ENCODE measurements at regions not wholly inside any gene's neighbourhood (a gene's known extent, or its start where the extent isn't known, plus 50 kb on each side); places are given as distances from the start of the nearest gene placed in this dataset.
A peak's percentile ranks its signal among the peaks of the same experiment; 100 is the strongest.

GRCh38 chr4:74621616-74622015, 172.7 kb downstream of the BTC start:
- no peak overlapping the region for H3K27ac ChIP-seq
- H3K27me3 ChIP-seq: no peaks in the 10 kb centered on the region
- no peaks in the 10 kb centered on the region for H3K36me3 ChIP-seq
- H3K9me3 ChIP-seq: no peaks in the 10 kb centered on the region
- H3K4me3 ChIP-seq (replicated peaks in 1 of 3): no peak overlapping the region
- no peak for DNase-seq
- TF ChIP-seq CTCF (IDR thresholded peaks at IDR 0.05): no peak
- TF ChIP-seq POLR2A (IDR thresholded peaks at IDR 0.05): no peak
- H3K4me1 ChIP-seq: no peaks in the 10 kb centered on the region
- intact Hi-C loops (cut with DNase I): no loop called here

- no peak overlapping the region for H3K27ac ChIP-seq
Measured at GRCh38 chr4:74623041-74623440, 171.3 kb downstream of the BTC start.

GRCh38 chr4:74624351-74625151, 169.8 kb downstream of the BTC start:
- Histone ChIP-seq H3K4me1 (no peaks in the 10 kb centered on the region), H3K4me3 (replicated peaks in 1 of 3) (no peak overlapping the region), H3K27ac (no peak overlapping the region), H3K27me3 (no peaks in the 10 kb centered on the region), H3K36me3 (no peaks in the 10 kb centered on the region), H3K9me3 (no peaks in the 10 kb centered on the region)
- no peak for DNase-seq
- no peak for TF ChIP-seq POLR2A (IDR thresholded peaks at IDR 0.05)
- no peak for TF ChIP-seq CTCF (IDR thresholded peaks at IDR 0.05)
- WGBS, 2 donors: 66 to 67% methylated on average over 5 of the region's 5 CpGs
- intact Hi-C loops (cut with DNase I): no loop called here

More at GRCh38 chr4:74623041-74623440, 171.3 kb downstream of the BTC start:
- Histone ChIP-seq H3K4me3 (replicated peaks in 1 of 3) (no peak overlapping the region), H3K36me3 (no peaks in the 10 kb centered on the region), H3K27me3 (no peaks in the 10 kb centered on the region), H3K9me3 (no peaks in the 10 kb centered on the region), H3K4me1 (no peaks in the 10 kb centered on the region)
- TF ChIP-seq POLR2A (IDR thresholded peaks at IDR 0.05) (no peak), CTCF (IDR thresholded peaks at IDR 0.05) (peak in 3 of 6 experiments; percentile 32 to 46 (median 41))
- DNase-seq: no peak
- intact Hi-C loops (cut with DNase I): no loop called here
- 41 to 49% methylated on average over 3 of the region's 3 CpGs for WGBS, 2 donors

GRCh38 chr4:74625981-74626380, 168.3 kb downstream of the BTC start:
- TF ChIP-seq CTCF (IDR thresholded peaks at IDR 0.05) (no peak), POLR2A (IDR thresholded peaks at IDR 0.05) (no peak)
- DNase-seq: no peak
- Histone ChIP-seq H3K27me3 (no peaks in the 10 kb centered on the region), H3K4me1 (no peaks in the 10 kb centered on the region), H3K9me3 (no peaks in the 10 kb centered on the region), H3K27ac (no peak overlapping the region), H3K36me3 (no peaks in the 10 kb centered on the region), H3K4me3 (replicated peaks in 1 of 3) (no peak overlapping the region)
- 71% methylated on average over 1 of the region's 1 CpG for WGBS, 2 donors
- intact Hi-C loops (cut with DNase I): no loop called here

GRCh38 chr4:74627093-74627492, 167.2 kb downstream of the BTC start:
- Histone ChIP-seq H3K27me3 (no peaks in the 10 kb centered on the region), H3K36me3 (no peaks in the 10 kb centered on the region), H3K9me3 (no peaks in the 10 kb centered on the region), H3K4me1 (no peaks in the 10 kb centered on the region), H3K27ac (no peak overlapping the region), H3K4me3 (replicated peaks in 1 of 3) (no peak overlapping the region)
- 92 to 97% methylated on average over 4 of the region's 4 CpGs for WGBS, 2 donors
- TF ChIP-seq CTCF (IDR thresholded peaks at IDR 0.05) (no peak), POLR2A (IDR thresholded peaks at IDR 0.05) (no peak)
- DNase-seq: no peak
- intact Hi-C loops (cut with DNase I): no loop called here
